ENCODE measurements at regions not wholly inside any gene's neighbourhood (a gene's known extent, or its start where the extent isn't known, plus 50 kb on each side); places are given as distances from the start of the nearest gene placed in this dataset.

DNA sequence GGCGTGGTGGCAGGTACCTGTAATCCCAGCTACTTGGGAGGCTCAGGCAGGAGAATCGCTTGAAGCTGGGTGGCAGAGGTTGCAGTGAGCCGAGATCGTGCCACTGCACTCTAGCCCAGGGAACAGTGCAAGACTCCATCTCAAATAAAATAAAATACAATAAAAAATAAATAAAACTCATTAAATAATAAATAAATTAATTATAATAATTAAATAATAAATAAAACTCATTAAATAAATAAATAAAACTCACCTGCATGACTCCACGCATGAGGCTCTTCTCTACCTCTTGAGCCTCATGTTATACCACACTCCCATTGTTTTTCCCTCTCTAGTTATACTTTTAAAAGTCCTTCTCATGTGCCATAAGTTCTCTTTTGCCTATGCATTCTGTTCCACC is 995.4 kb downstream of the MAT2B start:
- TF ChIP-seq KLF11 (CRISPR knock-in tag; IDR thresholded peaks at IDR 0.05): no peak
- no peak for TF ChIP-seq BCL3 (CRISPR knock-in tag; IDR thresholded peaks at IDR 0.05)
- no peak for TF ChIP-seq ZNF263 (CRISPR knock-in tag; IDR thresholded peaks at IDR 0.05)
- TF ChIP-seq SOX6 (IDR thresholded peaks at IDR 0.05): no peak
- no peak for TF ChIP-seq SOX6 (CRISPR knock-in tag; IDR thresholded peaks at IDR 0.05)
- TF ChIP-seq NR2F1 (CRISPR knock-in tag; IDR thresholded peaks at IDR 0.05): no peak
- TF ChIP-seq KDM6A (CRISPR knock-in tag; IDR thresholded peaks at IDR 0.05; ENCODE audit: low read depth): no peak
- TF ChIP-seq MATR3 (CRISPR knock-in tag; IDR thresholded peaks at IDR 0.05): no peak
- TF ChIP-seq ZNF775 (CRISPR knock-in tag; IDR thresholded peaks at IDR 0.05; ENCODE audit: borderline replicate concordance): no peak
- no peak for TF ChIP-seq RAD51 (IDR thresholded peaks at IDR 0.05; ENCODE audit: borderline replicate concordance)
- TF ChIP-seq ARNTL (CRISPR knock-in tag; IDR thresholded peaks at IDR 0.05): no peak
- TF ChIP-seq ZNF780A (CRISPR knock-in tag; IDR thresholded peaks at IDR 0.05): no peak
- TF ChIP-seq ZNF256 (CRISPR knock-in tag; conservative IDR thresholded peaks at IDR 0.05): no peak
- TF ChIP-seq RXRA (CRISPR knock-in tag; IDR thresholded peaks at IDR 0.05): no peak
